Muscle layer of colon (tissue), 2 donors: ENCODE measurements at regions not wholly inside any gene's neighbourhood (a gene's known extent, or its start where the extent isn't known, plus 50 kb on each side); places are given as distances from the start of the nearest gene placed in this dataset.

Source experiments
- H3K27ac ChIP-seq: one replicate; pipeline ENCODE4 v1.7.0; 2013; ENCODE audit warnings: low read depth, mild to moderate bottlenecking, low read length, moderate library complexity
- H3K27me3 ChIP-seq, 2 donors: one replicate each; pipeline ENCODE4 v1.7.0; 2013; ENCODE audit warnings: low read length in 2 of 2, mild to moderate bottlenecking in 2 of 2; ENCODE audit not compliant: insufficient read depth in 2 of 2, control insufficient read depth in 1 of 2
- H3K36me3 ChIP-seq: one replicate; pipeline ENCODE4 v1.7.0; 2013; ENCODE audit warnings: mild to moderate bottlenecking, low read length; ENCODE audit not compliant: insufficient read depth
- H3K4me1 ChIP-seq: one replicate; pipeline ENCODE4 v1.7.0; 2013; ENCODE audit warnings: mild to moderate bottlenecking, low read length; ENCODE audit not compliant: insufficient read depth
- H3K4me3 ChIP-seq, 2 donors: one replicate each; pipeline ENCODE4 v1.7.0; 2013; ENCODE audit warnings: low read length in 2 of 2, low read depth in 1 of 2, mild to moderate bottlenecking in 1 of 2, moderate library complexity in 1 of 2
- H3K9ac ChIP-seq: one replicate; pipeline ENCODE4 v1.7.0; 2013; ENCODE audit warnings: low read length
- H3K9me3 ChIP-seq: one replicate; pipeline ENCODE4 v1.7.0; 2013; ENCODE audit warnings: mild to moderate bottlenecking, low read length
- donor health status: abdominal sarcoma.
- donor health status: Adenocarcinoma of cecum.

DNA sequence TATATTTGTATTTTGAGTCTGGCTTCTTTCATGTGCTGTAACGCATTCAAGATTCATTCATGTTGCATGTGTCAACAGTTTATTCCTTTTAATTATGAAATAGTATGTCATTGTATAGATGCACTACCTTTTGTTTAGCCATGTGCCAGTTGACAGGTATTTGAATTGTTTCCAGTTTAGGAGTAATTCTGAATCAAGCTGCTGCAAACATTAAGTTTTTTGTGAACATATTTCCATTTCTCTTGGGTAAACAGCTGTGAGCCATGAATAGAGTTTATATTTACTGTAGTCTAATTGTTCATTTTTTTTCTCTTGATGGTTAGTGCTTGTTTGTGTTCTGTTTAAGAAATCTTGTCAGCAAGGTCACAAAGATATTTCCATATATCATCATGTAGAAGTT is 142.4 kb upstream of the RIPOR2 start:
- Histone ChIP-seq H3K27ac (no peak overlapping the region), H3K9ac (no peak overlapping the region), H3K36me3 (no peaks in the 10 kb centered on the region), H3K4me1 (no peaks in the 10 kb centered on the region), H3K4me3 (no peak overlapping the region), H3K27me3 (no peaks in the 10 kb centered on the region), H3K9me3 (no peaks in the 10 kb centered on the region)

DNA sequence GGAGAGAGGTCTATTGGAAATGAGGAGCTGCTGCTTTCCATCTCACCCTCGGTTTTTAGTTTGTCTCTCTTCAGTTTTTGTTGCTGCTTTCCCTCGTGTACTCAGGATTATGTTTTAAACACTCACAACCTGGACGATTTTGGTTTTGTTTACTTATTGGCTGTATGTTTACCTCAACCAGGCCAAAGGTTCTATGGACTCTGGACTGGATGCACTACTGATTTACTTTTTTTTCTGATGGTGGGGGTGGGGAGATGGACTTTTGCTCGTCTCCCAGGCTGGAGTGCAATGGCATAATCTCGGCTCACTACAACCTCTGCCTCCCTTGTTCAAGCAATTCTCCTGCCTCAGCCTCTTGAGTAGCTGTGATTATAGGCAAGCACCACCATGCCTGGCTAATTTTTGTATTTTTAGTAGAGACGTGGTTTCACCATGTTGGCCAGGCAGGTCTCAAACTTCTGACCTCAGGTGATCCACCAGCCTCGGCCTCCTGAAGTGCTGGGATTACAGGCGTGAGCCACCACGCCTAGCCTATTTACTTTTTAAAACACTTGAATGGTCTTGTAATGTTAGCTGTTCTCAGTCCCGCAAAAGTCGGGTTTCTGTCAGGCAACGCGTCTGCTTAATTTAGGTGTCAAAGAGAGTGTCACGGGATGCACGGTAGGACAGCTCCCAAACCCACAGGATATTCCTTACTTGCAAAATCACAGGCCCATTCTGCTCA is 148.2 kb upstream of the RIPOR2 start:
- Histone ChIP-seq H3K27ac (no peak overlapping the region), H3K27me3 (no peaks in the 10 kb centered on the region), H3K9me3 (no peaks in the 10 kb centered on the region), H3K9ac (no peak overlapping the region), H3K36me3 (no peaks in the 10 kb centered on the region), H3K4me3 (no peak overlapping the region), H3K4me1 (no peaks in the 10 kb centered on the region)

DNA sequence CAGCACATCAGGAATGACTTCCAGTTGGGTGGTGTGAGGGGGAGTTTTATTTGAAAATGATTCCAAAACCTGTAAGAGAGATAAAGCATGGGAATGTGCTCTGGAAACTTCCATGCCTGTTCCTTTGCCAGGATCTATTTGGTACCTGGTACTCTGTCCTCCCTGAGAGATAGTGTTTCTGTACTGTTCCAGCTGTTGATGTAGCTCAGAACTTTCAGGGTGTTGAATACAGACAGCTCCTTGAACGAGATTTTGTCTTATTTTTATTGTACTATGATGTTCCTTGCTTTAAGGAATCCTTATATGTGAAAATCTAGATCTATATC is 148.7 kb upstream of the RIPOR2 start:
- Histone ChIP-seq H3K4me1 (no peaks in the 10 kb centered on the region), H3K27ac (no peak overlapping the region), H3K36me3 (no peaks in the 10 kb centered on the region)

DNA sequence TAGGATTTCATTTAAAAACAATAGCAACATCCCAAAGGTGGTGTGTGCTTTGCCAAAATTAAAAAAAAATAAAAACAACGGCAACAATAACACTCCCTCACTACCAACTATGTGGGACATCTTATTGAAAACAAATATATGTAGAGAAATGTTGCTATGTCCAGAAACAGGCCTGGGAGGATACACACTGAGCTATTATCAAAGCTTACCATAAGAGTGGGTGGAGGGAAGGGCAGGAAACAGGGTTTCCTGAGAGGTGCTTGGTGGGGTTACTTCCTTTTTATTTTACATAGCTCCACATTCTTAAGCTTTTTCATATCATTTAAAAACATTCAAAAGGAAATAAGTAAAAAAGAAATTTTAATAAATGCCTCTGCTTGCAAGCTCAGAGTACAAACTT is 150.0 kb upstream of the RIPOR2 start:
- no peak overlapping the region for H3K27ac ChIP-seq
- H3K4me3 ChIP-seq, result no peak overlapping the region
- H3K9me3 ChIP-seq, result no peaks in the 10 kb centered on the region
- no peaks in the 10 kb centered on the region for H3K4me1 ChIP-seq
- no peaks in the 10 kb centered on the region for H3K36me3 ChIP-seq
- no peaks in the 10 kb centered on the region for H3K27me3 ChIP-seq
- no peak overlapping the region for H3K9ac ChIP-seq

More for the DNA sequence above, 148.7 kb upstream of the RIPOR2 start:
- Histone ChIP-seq H3K9me3 (no peaks in the 10 kb centered on the region), H3K9ac (no peak overlapping the region), H3K27me3 (no peaks in the 10 kb centered on the region), H3K4me3 (no peak overlapping the region)

DNA sequence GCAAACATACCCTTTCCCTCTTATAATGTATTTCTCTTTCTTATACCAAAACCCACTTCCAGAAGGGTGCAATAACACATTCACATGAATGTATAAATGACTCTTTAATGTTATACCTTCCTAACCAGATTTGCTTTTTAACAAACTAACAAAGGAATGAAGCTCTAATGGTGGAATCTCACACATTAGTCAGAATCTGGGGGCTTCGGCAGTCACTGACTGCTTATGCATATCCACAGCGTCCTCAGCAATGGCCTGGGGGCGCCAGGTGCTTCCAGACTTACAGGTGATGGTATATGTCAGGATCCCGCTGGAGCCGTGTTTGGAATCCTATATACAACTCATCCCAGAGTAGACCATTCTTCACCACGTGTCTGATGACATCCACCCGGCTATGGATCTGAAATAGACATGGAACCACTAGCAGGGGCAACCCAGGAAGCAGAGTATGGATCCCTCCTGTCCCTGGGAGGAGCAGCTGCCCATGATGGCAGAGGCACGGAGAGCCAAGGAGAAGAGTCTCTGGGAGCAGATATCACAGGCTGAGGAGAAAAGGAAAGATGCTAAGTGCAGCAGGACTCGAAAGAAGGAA is 150.8 kb upstream of the RIPOR2 start:
- Histone ChIP-seq H3K9me3 (no peaks in the 10 kb centered on the region), H3K4me1 (no peaks in the 10 kb centered on the region), H3K27ac (no peak overlapping the region), H3K9ac (no peak overlapping the region), H3K4me3 (no peak overlapping the region), H3K27me3 (no peaks in the 10 kb centered on the region), H3K36me3 (no peaks in the 10 kb centered on the region)

DNA sequence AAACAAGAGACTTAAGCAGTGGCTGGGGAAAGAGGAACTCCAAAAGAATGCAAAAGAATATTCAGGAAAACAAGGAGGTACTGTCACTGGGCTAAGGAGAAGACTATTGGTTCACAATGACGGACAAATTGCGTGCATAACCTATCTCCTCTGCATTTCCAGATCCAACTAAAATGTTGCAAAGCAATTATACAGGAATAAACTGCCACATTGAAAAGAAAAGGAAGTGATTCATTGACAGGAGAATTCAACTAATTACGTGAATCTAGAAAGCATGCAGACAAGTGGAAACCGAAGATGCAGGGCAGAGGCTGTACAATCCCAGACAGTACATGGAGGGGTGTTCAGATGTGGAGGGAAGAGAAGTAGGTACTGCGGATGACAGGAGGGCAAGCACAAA is 152.8 kb upstream of the RIPOR2 start:
- Histone ChIP-seq H3K9ac (no peak overlapping the region), H3K27ac (no peak overlapping the region), H3K9me3 (no peaks in the 10 kb centered on the region), H3K36me3 (no peaks in the 10 kb centered on the region), H3K4me1 (no peaks in the 10 kb centered on the region), H3K4me3 (no peak overlapping the region), H3K27me3 (no peaks in the 10 kb centered on the region)

DNA sequence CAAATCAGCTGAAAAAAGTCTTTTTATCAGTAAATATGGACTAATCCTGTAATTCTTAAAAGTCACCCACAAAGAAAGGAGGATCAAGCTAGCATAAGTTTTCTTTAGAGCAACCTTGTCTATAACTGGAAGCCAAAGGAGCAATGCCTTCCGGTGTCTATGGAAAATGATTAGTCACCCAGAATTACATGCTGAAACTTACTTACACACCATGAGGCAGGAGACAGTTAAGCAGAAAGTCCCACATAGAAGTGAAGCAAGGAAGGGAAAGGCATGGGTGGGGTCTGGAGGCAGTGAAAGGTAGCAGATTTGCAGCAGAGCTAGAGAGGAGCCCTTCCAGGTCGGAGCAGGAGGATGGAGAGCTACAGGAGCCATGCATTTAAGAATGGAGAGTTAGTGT is 153.7 kb upstream of the RIPOR2 start:
- no peak overlapping the region for H3K27ac ChIP-seq
- no peaks in the 10 kb centered on the region for H3K27me3 ChIP-seq
- H3K9ac ChIP-seq, result no peak overlapping the region
- H3K9me3 ChIP-seq, result no peaks in the 10 kb centered on the region
- no peaks in the 10 kb centered on the region for H3K36me3 ChIP-seq
- H3K4me3 ChIP-seq, result no peak overlapping the region
- no peaks in the 10 kb centered on the region for H3K4me1 ChIP-seq

DNA sequence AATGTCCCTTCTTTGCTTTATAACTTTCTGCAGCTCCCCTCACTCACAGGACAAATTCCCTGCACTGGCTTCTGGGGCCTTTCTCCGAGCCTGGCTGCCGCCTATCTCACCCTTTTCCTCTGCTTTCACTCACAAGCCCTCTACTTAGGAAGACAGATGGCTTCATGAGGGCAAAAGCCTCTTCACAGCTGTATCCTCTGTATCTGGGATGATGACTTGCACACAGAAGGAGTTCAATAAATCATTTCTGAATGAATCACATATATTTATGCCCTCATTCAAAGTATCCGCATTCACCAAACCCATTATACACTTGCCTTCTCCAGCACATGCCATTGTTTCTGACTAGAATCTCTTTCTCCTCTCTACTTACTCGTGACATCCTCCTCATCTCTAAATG is 159.0 kb upstream of the RIPOR2 start:
- Histone ChIP-seq H3K27ac (no peak overlapping the region), H3K9ac (no peak overlapping the region), H3K36me3 (peaks cover 7% of the 10 kb centered on the region), H3K27me3 (no peaks in the 10 kb centered on the region), H3K4me1 (no peaks in the 10 kb centered on the region), H3K9me3 (no peaks in the 10 kb centered on the region), H3K4me3 (no peak overlapping the region)

DNA sequence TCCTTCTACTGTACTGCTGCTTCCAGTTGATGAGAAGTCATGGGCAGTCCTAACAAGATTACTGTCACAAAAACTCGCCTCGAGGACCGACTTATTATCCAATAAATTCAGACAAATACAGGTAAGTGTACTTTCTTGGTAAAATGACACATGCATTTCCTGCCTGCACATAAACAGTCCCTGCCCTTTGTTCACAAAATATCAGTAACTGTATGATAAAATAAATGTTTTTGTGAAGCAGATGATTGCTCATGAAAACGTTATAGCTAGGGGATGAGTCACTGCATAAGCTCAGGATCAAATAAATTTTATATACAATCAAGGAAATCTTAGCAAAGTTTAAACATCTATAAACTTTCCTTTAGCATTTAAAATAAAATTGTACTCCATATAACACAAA is 164.5 kb upstream of the RIPOR2 start:
- no peaks in the 10 kb centered on the region for H3K36me3 ChIP-seq
- H3K9me3 ChIP-seq, result no peaks in the 10 kb centered on the region
- H3K27ac ChIP-seq, result no peak overlapping the region
- no peak overlapping the region for H3K9ac ChIP-seq
- H3K4me1 ChIP-seq, result no peaks in the 10 kb centered on the region
- H3K27me3 ChIP-seq, result no peaks in the 10 kb centered on the region
- H3K4me3 ChIP-seq, result no peak overlapping the region

DNA sequence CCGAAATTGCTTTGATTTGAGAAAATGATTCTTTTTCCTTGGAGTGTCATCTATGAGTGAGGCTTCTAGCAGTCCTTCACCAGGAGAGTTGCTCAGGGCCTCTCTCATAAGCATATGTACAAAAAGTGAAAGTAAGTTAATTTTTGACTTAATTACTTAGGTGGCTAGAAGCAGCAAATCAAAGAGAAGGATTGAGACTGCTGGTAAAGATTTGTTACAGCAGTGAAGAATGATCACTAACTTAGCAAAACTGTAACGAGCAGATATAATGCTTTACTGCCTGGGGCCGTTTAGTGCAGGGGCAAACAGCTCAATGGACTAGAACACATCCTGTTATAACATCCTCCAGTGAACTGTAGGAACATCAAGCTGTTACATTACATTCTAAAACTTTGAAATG is 167.8 kb upstream of the RIPOR2 start:
- Histone ChIP-seq H3K4me3 (no peak overlapping the region), H3K9me3 (no peaks in the 10 kb centered on the region), H3K36me3 (peaks cover 16% of the 10 kb centered on the region), H3K27me3 (no peaks in the 10 kb centered on the region), H3K27ac (no peak overlapping the region), H3K9ac (no peak overlapping the region), H3K4me1 (no peaks in the 10 kb centered on the region)

DNA sequence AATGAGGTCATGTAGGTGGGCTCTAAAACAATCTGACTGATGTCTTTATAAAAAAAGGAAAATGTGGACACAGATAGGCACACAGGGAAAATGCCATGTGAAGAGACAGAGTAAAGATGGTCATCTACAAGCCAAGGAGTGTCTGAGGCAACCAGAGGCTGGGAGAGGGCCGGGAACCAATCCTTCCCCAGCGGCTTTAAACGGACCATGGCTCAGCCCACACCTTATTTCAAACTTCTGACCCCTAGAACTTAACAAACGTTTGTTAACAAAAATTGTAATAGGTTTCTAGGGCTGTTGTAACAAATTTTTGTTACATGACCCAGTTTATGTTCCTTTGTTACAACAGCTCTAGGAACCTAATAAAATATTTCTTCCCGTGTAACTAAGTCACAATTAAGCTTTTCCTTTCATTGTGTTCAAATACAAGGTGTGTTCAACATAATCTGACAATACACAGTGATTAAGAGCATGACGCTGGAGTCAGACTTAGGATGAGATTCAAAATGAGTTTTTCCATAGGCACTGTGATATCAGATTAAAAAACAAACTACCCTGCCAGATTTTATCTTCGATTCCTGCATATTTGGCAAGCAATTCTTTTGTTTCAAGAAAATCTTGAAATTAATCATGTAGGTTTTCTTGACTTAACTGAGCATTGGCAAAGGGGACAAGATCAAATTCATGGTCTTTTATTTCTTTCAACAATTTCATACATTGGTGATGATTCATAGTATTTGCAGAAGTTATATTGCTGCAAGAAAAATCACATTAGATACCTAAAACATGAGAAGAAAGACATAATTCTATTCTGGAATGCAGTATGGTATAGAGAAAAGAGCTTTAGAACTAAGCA is 169.5 kb upstream of the RIPOR2 start:
- H3K27ac ChIP-seq, result no peak overlapping the region
- no peaks in the 10 kb centered on the region for H3K27me3 ChIP-seq
- H3K4me1 ChIP-seq, result no peaks in the 10 kb centered on the region
- H3K4me3 ChIP-seq, result no peak overlapping the region
- H3K9ac ChIP-seq, result no peak overlapping the region
- H3K9me3 ChIP-seq, result no peaks in the 10 kb centered on the region
- peaks cover 19% of the 10 kb centered on the region for H3K36me3 ChIP-seq
